Large intestine (tissue), 3 donors: ENCODE measurements at regions not wholly inside any gene's neighbourhood (a gene's known extent, or its start where the extent isn't known, plus 50 kb on each side); places are given as distances from the start of the nearest gene placed in this dataset.
"Not testable (repeated sequence)": the region's sequence is repeated elsewhere in the genome, so short reads cannot be mapped to it uniquely, and the experiment has no call there.

Source experiments
- DNase-seq, 2 donors: peaks; one replicate each; pipeline versions ENCODE4 v3.0.0 to v3.0.0-alpha.2; 2013
- H3K27ac ChIP-seq: one replicate; pipeline ENCODE4 v1.5.1; 2013; ENCODE audit warnings: low read length
- H3K27me3 ChIP-seq: 2 replicates; pipeline ENCODE4 v1.6.1; 2013; ENCODE audit warnings: low read length; ENCODE audit not compliant: control insufficient read depth, insufficient read depth
- H3K36me3 ChIP-seq: 2 replicates; pipeline ENCODE4 v1.6.1; 2013; ENCODE audit warnings: low read length; ENCODE audit not compliant: control insufficient read depth, insufficient read depth
- H3K4me1 ChIP-seq: one replicate; pipeline ENCODE4 v1.6.1; 2013; ENCODE audit warnings: low read length; ENCODE audit not compliant: control insufficient read depth, insufficient read depth
- H3K4me3 ChIP-seq: one replicate; pipeline ENCODE4 v1.5.1; 2013; ENCODE audit warnings: low read length
- H3K9me3 ChIP-seq: one replicate; pipeline ENCODE4 v1.6.1; 2013; ENCODE audit warnings: mild to moderate bottlenecking, low read depth, low read length, moderate library complexity; ENCODE audit not compliant: control insufficient read depth
- WGBS: methylation state at CpG from one replicate; pipeline ENCODE4 v1.1.5; 2013; ENCODE audit warnings: low lambda C conversion rate; ENCODE audit not compliant: insufficient coverage; 5-methylcytosine and 5-hydroxymethylcytosine counted together

GRCh38 chr9:63804205-63804604 is 1480.8 kb downstream of the FOXD4L5 start:
- H3K9me3 ChIP-seq, DNase-seq, H3K36me3 ChIP-seq, H3K4me3 ChIP-seq, H3K4me1 ChIP-seq, H3K27ac ChIP-seq, H3K27me3 ChIP-seq: not testable (repeated sequence)
- no CpG with 5 or more reads among the region's 5 CpGs for WGBS

- not testable (repeated sequence) for H3K9me3 ChIP-seq, DNase-seq, H3K36me3 ChIP-seq, H3K4me1 ChIP-seq, H3K27me3 ChIP-seq, H3K4me3 ChIP-seq, H3K27ac ChIP-seq
- WGBS: 63% methylated on average over 4 of the region's 8 CpGs
Observed at GRCh38 chr9:63794081-63794685, 1490.8 kb downstream of the FOXD4L5 start.

- not testable (repeated sequence) for H3K4me1 ChIP-seq, H3K9me3 ChIP-seq, H3K4me3 ChIP-seq, H3K36me3 ChIP-seq, H3K27me3 ChIP-seq, H3K27ac ChIP-seq
- WGBS: no CpG with 5 or more reads among the region's 3 CpGs
- peak in 1 of 2 donors; percentile 2 for DNase-seq
Observed at GRCh38 chr9:63787454-63787853, 1497.6 kb downstream of the FOXD4L5 start.

- H3K27me3 ChIP-seq, H3K9me3 ChIP-seq, H3K4me1 ChIP-seq, H3K4me3 ChIP-seq, DNase-seq, H3K36me3 ChIP-seq, H3K27ac ChIP-seq: not testable (repeated sequence)
- 80% methylated on average over 1 of the region's 15 CpGs for WGBS
Observed at GRCh38 chr9:63785059-63785458, 1500.0 kb downstream of the FOXD4L5 start.

GRCh38 chr9:63784421-63784820 is 1500.6 kb downstream of the FOXD4L5 start:
- not testable (repeated sequence) for H3K4me3 ChIP-seq, H3K27ac ChIP-seq, H3K27me3 ChIP-seq, H3K9me3 ChIP-seq, DNase-seq, H3K36me3 ChIP-seq, H3K4me1 ChIP-seq
- WGBS: no CpG with 5 or more reads among the region's 21 CpGs

- H3K9me3 ChIP-seq, H3K36me3 ChIP-seq, H3K4me1 ChIP-seq, H3K27me3 ChIP-seq, DNase-seq, H3K4me3 ChIP-seq, H3K27ac ChIP-seq: not testable (repeated sequence)
- no CpG with 5 or more reads among the region's 33 CpGs for WGBS
Observed at GRCh38 chr9:63781817-63782439, 1503.1 kb downstream of the FOXD4L5 start.

GRCh38 chr9:63781390-63781789 is 1503.6 kb downstream of the FOXD4L5 start:
- H3K9me3 ChIP-seq, DNase-seq, H3K36me3 ChIP-seq, H3K4me1 ChIP-seq, H3K27me3 ChIP-seq, H3K4me3 ChIP-seq, H3K27ac ChIP-seq: not testable (repeated sequence)
- no CpG with 5 or more reads among the region's 35 CpGs for WGBS

GRCh38 chr9:63776220-63776619 is 1508.8 kb downstream of the FOXD4L5 start:
- WGBS: no CpG with 5 or more reads among the region's 7 CpGs
- H3K4me1 ChIP-seq, H3K9me3 ChIP-seq, H3K4me3 ChIP-seq, H3K27me3 ChIP-seq, H3K36me3 ChIP-seq, DNase-seq, H3K27ac ChIP-seq: not testable (repeated sequence)

- H3K4me3 ChIP-seq, H3K27me3 ChIP-seq: not testable (repeated sequence)
Observed at GRCh38 chr9:63775092-63775426, 1510.0 kb downstream of the FOXD4L5 start.

GRCh38 chr9:63774369-63775091 is 1510.5 kb downstream of the FOXD4L5 start:
- H3K4me3 ChIP-seq, H3K9me3 ChIP-seq, H3K27me3 ChIP-seq, H3K4me1 ChIP-seq, H3K27ac ChIP-seq, DNase-seq, H3K36me3 ChIP-seq: not testable (repeated sequence)
- no CpG with 5 or more reads among the region's 15 CpGs for WGBS

More at GRCh38 chr9:63775092-63775426, 1510.0 kb downstream of the FOXD4L5 start:
- not testable (repeated sequence) for H3K9me3 ChIP-seq, H3K4me1 ChIP-seq, H3K36me3 ChIP-seq, DNase-seq, H3K27ac ChIP-seq
- 81% methylated on average over 5 of the region's 14 CpGs for WGBS

GRCh38 chr9:63762230-63762629 is 1522.8 kb downstream of the FOXD4L5 start:
- H3K4me1 ChIP-seq, H3K9me3 ChIP-seq, H3K27me3 ChIP-seq, H3K4me3 ChIP-seq, DNase-seq, H3K27ac ChIP-seq, H3K36me3 ChIP-seq: not testable (repeated sequence)
- no CpG with 5 or more reads among the region's 13 CpGs for whole genome bisulfite sequencing
